HEK293 (cell line): ENCODE measurements at regions not wholly inside any gene's neighbourhood (a gene's known extent, or its start where the extent isn't known, plus 50 kb on each side); places are given as distances from the start of the nearest gene placed in this dataset.

ENCODE experiments used
- CTCF ChIA-PET: fragments of 350-600 bp; formaldehyde crosslinking; extraction: SDS; loops from one replicate; lab custom pipeline; 2021; ENCODE audit warnings: antibody characterized with exemption; lab: Yijun Ruan, JAX
- POLR2A ChIA-PET: fragments of 300-600 bp; formaldehyde crosslinking; extraction: SDS; loops from one replicate; lab custom pipeline; 2020; ENCODE audit warnings: antibody characterized with exemption, inconsistent platforms; lab: Yijun Ruan, JAX
- H3K27ac ChIP-seq: fragments of 200-500 bp; sonication (Bioruptor generic); 2 replicates; pipeline ENCODE4 v1.5.1; 2014; ENCODE audit warnings: low read depth, low read length, control low read depth, inconsistent platforms; ENCODE audit errors: extremely low read depth
- H3K36me3 ChIP-seq, 2 experiments: fragments of 200-500 bp in 1 of 2; sonication (Bioruptor generic) in 1 of 2; 1 replicate in 1 of 2; 2 replicates in 1 of 2; pipeline ENCODE4 v1.5.1; 2014 to 2017; ENCODE audit warnings: inconsistent platforms in 2 of 2, low read length in 2 of 2; ENCODE audit not compliant: control insufficient read depth in 2 of 2, insufficient read depth in 1 of 2
- H3K4me1 ChIP-seq: fragments of 200-500 bp; sonication (Bioruptor generic); 2 replicates; pipeline ENCODE4 v1.5.1; 2014; ENCODE audit warnings: mild to moderate bottlenecking, low read length, inconsistent platforms; ENCODE audit not compliant: control insufficient read depth, insufficient read depth
- H3K4me3 ChIP-seq: 2 replicates; pipeline ENCODE4 v1.5.1; 2011; ENCODE audit warnings: low read depth, mild to moderate bottlenecking, control low read depth, low read length, moderate library complexity
- H3K9me3 ChIP-seq: fragments of 200-500 bp; sonication (Bioruptor generic); 2 replicates; pipeline ENCODE4 v1.5.1; 2014; ENCODE audit warnings: low read depth, low read length, inconsistent platforms; ENCODE audit not compliant: control insufficient read depth, insufficient read depth
- GLI2 ChIP-seq: fragments of 450-650 bp; formaldehyde crosslinking; IDR thresholded peaks from 2 replicates; pipeline ENCODE4; 2017; ENCODE audit warnings: missing biosample characterization, missing genetic modification characterization, low read depth, borderline replicate concordance
- GLI4 ChIP-seq: fragments of 450-650 bp; formaldehyde crosslinking; IDR thresholded peaks from 2 replicates; pipeline ENCODE4 v1.5.1; 2016; ENCODE audit warnings: missing biosample characterization, missing genetic modification characterization
- MYNN ChIP-seq: fragments of 450-650 bp; formaldehyde crosslinking; IDR thresholded peaks from 2 replicates; pipeline ENCODE4 v1.5.1; 2016; ENCODE audit warnings: missing biosample characterization, missing genetic modification characterization, borderline replicate concordance
- MZF1 ChIP-seq: fragments of 450-650 bp; formaldehyde crosslinking; IDR thresholded peaks from 2 replicates; pipeline ENCODE4 v1.5.1; 2017; ENCODE audit warnings: missing biosample characterization, missing genetic modification characterization, borderline replicate concordance
- OSR2 ChIP-seq: fragments of 450-650 bp; formaldehyde crosslinking; IDR thresholded peaks from 2 replicates; pipeline ENCODE4 v1.5.1; 2016; ENCODE audit warnings: missing biosample characterization, missing genetic modification characterization
- REPIN1 ChIP-seq: fragments of 450-650 bp; formaldehyde crosslinking; IDR thresholded peaks from 2 replicates; pipeline ENCODE4 v1.5.1; 2017; ENCODE audit warnings: missing biosample characterization, missing genetic modification characterization, low read depth
- SP2 ChIP-seq: fragments of 450-650 bp; formaldehyde crosslinking; IDR thresholded peaks from 2 replicates; pipeline ENCODE4 v1.5.1; 2016; ENCODE audit warnings: missing biosample characterization, missing genetic modification characterization
- ZBTB20 ChIP-seq: fragments of 450-650 bp; formaldehyde crosslinking; IDR thresholded peaks from 2 replicates; pipeline ENCODE4 v1.5.1; 2016; ENCODE audit warnings: missing biosample characterization, missing genetic modification characterization
- ZBTB21 ChIP-seq: fragments of 450-650 bp; formaldehyde crosslinking; IDR thresholded peaks from 2 replicates; pipeline ENCODE4 v1.5.1; 2017; ENCODE audit warnings: missing biosample characterization, missing genetic modification characterization
- ZBTB7A ChIP-seq: fragments of 450-650 bp; formaldehyde crosslinking; IDR thresholded peaks from 2 replicates; pipeline ENCODE4 v1.5.1; 2016; ENCODE audit warnings: low read depth, missing biosample characterization, missing genetic modification characterization
- ZEB2 ChIP-seq: fragments of 450-650 bp; formaldehyde crosslinking; IDR thresholded peaks from 2 replicates; pipeline ENCODE4 v1.5.1; 2016; ENCODE audit warnings: missing biosample characterization, missing genetic modification characterization
- ZNF10 ChIP-seq: fragments of 450-650 bp; formaldehyde crosslinking; IDR thresholded peaks from 2 replicates; pipeline ENCODE4 v1.5.1; 2017; ENCODE audit warnings: missing biosample characterization, missing genetic modification characterization
- ZNF114 ChIP-seq: fragments of 450-650 bp; formaldehyde crosslinking; IDR thresholded peaks from 2 replicates; pipeline ENCODE4 v1.5.0; 2017; ENCODE audit warnings: missing biosample characterization, missing genetic modification characterization
- ZNF155 ChIP-seq: fragments of 450-650 bp; formaldehyde crosslinking; IDR thresholded peaks from 2 replicates; pipeline ENCODE4 v1.5.1; 2016; ENCODE audit warnings: missing biosample characterization, missing genetic modification characterization
- ZNF174 ChIP-seq: fragments of 450-650 bp; formaldehyde crosslinking; IDR thresholded peaks from 2 replicates; pipeline ENCODE4 v1.5.0; 2017; ENCODE audit warnings: missing biosample characterization, mild to moderate bottlenecking, missing genetic modification characterization
- ZNF184 ChIP-seq: fragments of 450-650 bp; IDR thresholded peaks from 2 replicates; pipeline ENCODE4 v1.5.1; 2018; ENCODE audit warnings: missing biosample characterization, mild to moderate bottlenecking, missing genetic modification characterization
- ZNF221 ChIP-seq: fragments of 450-650 bp; formaldehyde crosslinking; IDR thresholded peaks from 2 replicates; pipeline ENCODE4 v1.5.1; 2017; ENCODE audit warnings: missing biosample characterization, missing genetic modification characterization, borderline replicate concordance
- ZNF423 ChIP-seq: fragments of 450-650 bp; formaldehyde crosslinking; IDR thresholded peaks from 2 replicates; pipeline ENCODE4 v1.5.1; 2016; ENCODE audit warnings: missing biosample characterization, missing genetic modification characterization
- ZNF426 ChIP-seq: fragments of 450-650 bp; formaldehyde crosslinking; IDR thresholded peaks from 2 replicates; pipeline ENCODE4 v1.5.1; 2017; ENCODE audit warnings: missing biosample characterization, missing genetic modification characterization, mild to moderate bottlenecking, inconsistent platforms, moderate library complexity
- ZNF473 ChIP-seq: fragments of 450-650 bp; formaldehyde crosslinking; IDR thresholded peaks from 2 replicates; pipeline ENCODE4 v1.5.1; 2017; ENCODE audit warnings: missing biosample characterization, missing genetic modification characterization
- ZNF571 ChIP-seq: fragments of 450-650 bp; formaldehyde crosslinking; IDR thresholded peaks from 2 replicates; pipeline ENCODE4 v1.5.0; 2017; ENCODE audit warnings: missing biosample characterization, missing genetic modification characterization
- ZNF600 ChIP-seq: fragments of 450-650 bp; formaldehyde crosslinking; IDR thresholded peaks from 2 replicates; pipeline ENCODE4 v1.5.1; 2016; ENCODE audit warnings: missing biosample characterization, missing genetic modification characterization
- ZNF624 ChIP-seq: fragments of 450-650 bp; formaldehyde crosslinking; IDR thresholded peaks from 2 replicates; pipeline ENCODE4 v1.5.1; 2017; ENCODE audit warnings: missing biosample characterization, missing genetic modification characterization
- ZNF654 ChIP-seq: fragments of 450-650 bp; formaldehyde crosslinking; IDR thresholded peaks from 2 replicates; pipeline ENCODE4 v1.5.1; 2016; ENCODE audit warnings: low read depth, missing biosample characterization, missing genetic modification characterization
- ZNF658 ChIP-seq: fragments of 450-650 bp; formaldehyde crosslinking; IDR thresholded peaks from 2 replicates; pipeline ENCODE4; 2016; ENCODE audit warnings: missing biosample characterization, missing genetic modification characterization
- ZNF707 ChIP-seq: fragments of 450-650 bp; formaldehyde crosslinking; IDR thresholded peaks from 2 replicates; pipeline ENCODE4 v1.5.1; 2016; ENCODE audit warnings: missing biosample characterization, missing genetic modification characterization
- ZSCAN16 ChIP-seq: fragments of 450-650 bp; formaldehyde crosslinking; IDR thresholded peaks from 2 replicates; pipeline ENCODE4 v1.5.1; 2016; ENCODE audit warnings: missing biosample characterization, missing genetic modification characterization
- TF ChIP-seq, protein P1 (sequence below): fragments of 450-650 bp; formaldehyde crosslinking; IDR thresholded peaks from 2 replicates; pipeline ENCODE4 v1.5.0; 2017; ENCODE audit warnings: missing biosample characterization, missing genetic modification characterization, borderline replicate concordance
- TF ChIP-seq, protein P2 (sequence below): fragments of 450-650 bp; formaldehyde crosslinking; IDR thresholded peaks from 2 replicates; pipeline ENCODE4 v1.5.1; 2016; ENCODE audit warnings: missing biosample characterization, missing genetic modification characterization
- TF ChIP-seq, protein P3 (sequence below): fragments of 450-650 bp; formaldehyde crosslinking; IDR thresholded peaks from 2 replicates; pipeline ENCODE4 v1.5.1; 2016; ENCODE audit warnings: missing biosample characterization, missing genetic modification characterization
- TF ChIP-seq, protein P4 (sequence below): fragments of 450-650 bp; formaldehyde crosslinking; IDR thresholded peaks from 2 replicates; pipeline ENCODE4 v1.5.1; 2016; ENCODE audit warnings: missing biosample characterization, missing genetic modification characterization
- TF ChIP-seq, protein P5 (sequence below): fragments of 450-650 bp; formaldehyde crosslinking; IDR thresholded peaks from 2 replicates; pipeline ENCODE4 v1.5.1; 2016; ENCODE audit warnings: missing biosample characterization, missing genetic modification characterization

DNA sequence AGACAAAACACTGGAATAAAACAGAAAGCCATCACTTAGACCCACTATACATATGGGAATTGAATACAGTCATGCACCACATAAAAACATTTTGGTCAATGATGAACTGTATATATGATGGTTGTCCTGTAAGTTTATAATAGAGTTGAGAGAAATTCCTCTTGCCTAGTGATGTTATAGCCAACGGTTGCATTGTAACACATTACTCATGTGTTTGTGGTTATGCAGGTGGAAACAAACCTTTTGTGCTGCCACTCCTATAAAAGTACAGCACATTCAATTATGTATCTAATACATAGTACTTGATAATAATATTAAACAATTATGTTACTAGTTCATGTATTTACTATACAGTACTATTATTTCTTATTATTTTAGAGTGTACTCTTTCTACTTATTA, 381.2 kb upstream of the MBL2 start:
- Histone ChIP-seq H3K9me3 (no peaks in the 10 kb centered on the region), H3K27ac (no peak overlapping the region), H3K4me1 (no peaks in the 10 kb centered on the region), H3K36me3 (no peaks in the 10 kb centered on the region), H3K4me3 (no peak overlapping the region)
- CTCF ChIA-PET = no interaction called here
- POLR2A ChIA-PET = no interaction called here
- TF ChIP-seq ZNF473 (tag by site-specific recombination) = no peak
- TF ChIP-seq ZNF174 (tag by site-specific recombination) = no peak
- TF ChIP-seq ZBTB7A = no peak
- no peak for TF ChIP-seq ZNF658 (tag by site-specific recombination)
- no peak for TF ChIP-seq GLI4
- TF ChIP-seq ZNF707 = no peak
- TF ChIP-seq ZNF624 (tag by site-specific recombination) = no peak
- TF ChIP-seq ZBTB21 (tag by site-specific recombination) = no peak
- TF ChIP-seq ZNF10 (tag by site-specific recombination) = no peak
- no peak for TF ChIP-seq ZNF600 (tag by site-specific recombination)
- no peak for TF ChIP-seq ZNF114 (tag by site-specific recombination)
- no peak for TF ChIP-seq ZSCAN16
- no peak for TF ChIP-seq ZNF221 (tag by site-specific recombination)
- TF ChIP-seq MYNN = no peak
- no peak for TF ChIP-seq ZNF155 (tag by site-specific recombination)
- no peak for TF ChIP-seq MZF1 (tag by site-specific recombination)
- TF ChIP-seq, protein P1, sequence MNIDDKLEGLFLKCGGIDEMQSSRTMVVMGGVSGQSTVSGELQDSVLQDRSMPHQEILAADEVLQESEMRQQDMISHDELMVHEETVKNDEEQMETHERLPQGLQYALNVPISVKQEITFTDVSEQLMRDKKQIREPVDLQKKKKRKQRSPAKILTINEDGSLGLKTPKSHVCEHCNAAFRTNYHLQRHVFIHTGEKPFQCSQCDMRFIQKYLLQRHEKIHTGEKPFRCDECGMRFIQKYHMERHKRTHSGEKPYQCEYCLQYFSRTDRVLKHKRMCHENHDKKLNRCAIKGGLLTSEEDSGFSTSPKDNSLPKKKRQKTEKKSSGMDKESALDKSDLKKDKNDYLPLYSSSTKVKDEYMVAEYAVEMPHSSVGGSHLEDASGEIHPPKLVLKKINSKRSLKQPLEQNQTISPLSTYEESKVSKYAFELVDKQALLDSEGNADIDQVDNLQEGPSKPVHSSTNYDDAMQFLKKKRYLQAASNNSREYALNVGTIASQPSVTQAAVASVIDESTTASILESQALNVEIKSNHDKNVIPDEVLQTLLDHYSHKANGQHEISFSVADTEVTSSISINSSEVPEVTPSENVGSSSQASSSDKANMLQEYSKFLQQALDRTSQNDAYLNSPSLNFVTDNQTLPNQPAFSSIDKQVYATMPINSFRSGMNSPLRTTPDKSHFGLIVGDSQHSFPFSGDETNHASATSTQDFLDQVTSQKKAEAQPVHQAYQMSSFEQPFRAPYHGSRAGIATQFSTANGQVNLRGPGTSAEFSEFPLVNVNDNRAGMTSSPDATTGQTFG = no peak
- no peak for TF ChIP-seq ZNF654 (tag by site-specific recombination)
- no peak for TF ChIP-seq ZBTB20 (tag by site-specific recombination)

DNA sequence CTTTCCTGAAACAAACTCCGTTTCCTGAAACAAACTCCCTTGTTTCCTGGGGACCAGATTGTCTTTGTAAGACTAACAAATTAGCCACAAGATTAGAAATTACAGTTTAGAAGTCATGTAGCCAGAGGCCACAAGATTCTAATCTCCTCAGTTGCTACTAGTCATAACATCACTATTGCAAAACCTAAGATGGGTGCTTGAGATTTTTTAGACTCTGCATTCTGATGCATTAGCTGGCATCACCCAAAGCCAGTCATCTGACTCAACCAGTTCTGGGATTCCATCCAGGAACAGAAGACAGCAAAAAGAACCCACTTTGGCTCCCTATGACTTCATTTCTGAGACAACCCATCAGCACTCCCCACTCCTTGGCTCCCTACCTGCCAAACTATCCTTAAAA, 367.9 kb upstream of the MBL2 start:
- Histone ChIP-seq H3K4me1 (no peaks in the 10 kb centered on the region), H3K4me3 (no peak overlapping the region), H3K36me3 (no peaks in the 10 kb centered on the region), H3K27ac (no peak overlapping the region), H3K9me3 (no peaks in the 10 kb centered on the region)
- CTCF ChIA-PET = no interaction called here
- TF ChIP-seq ZEB2 (tag by site-specific recombination) (no peak), SP2 (tag by site-specific recombination) (no peak), OSR2 (tag by site-specific recombination) (no peak), GLI2 (tag by site-specific recombination) (no peak), ZNF423 (tag by site-specific recombination) (no peak), REPIN1 (no peak), ZNF571 (tag by site-specific recombination) (no peak), ZBTB20 (tag by site-specific recombination) (no peak), ZNF184 (tag by site-specific recombination) (no peak), ZNF426 (no peak)
- TF ChIP-seq, protein P2, sequence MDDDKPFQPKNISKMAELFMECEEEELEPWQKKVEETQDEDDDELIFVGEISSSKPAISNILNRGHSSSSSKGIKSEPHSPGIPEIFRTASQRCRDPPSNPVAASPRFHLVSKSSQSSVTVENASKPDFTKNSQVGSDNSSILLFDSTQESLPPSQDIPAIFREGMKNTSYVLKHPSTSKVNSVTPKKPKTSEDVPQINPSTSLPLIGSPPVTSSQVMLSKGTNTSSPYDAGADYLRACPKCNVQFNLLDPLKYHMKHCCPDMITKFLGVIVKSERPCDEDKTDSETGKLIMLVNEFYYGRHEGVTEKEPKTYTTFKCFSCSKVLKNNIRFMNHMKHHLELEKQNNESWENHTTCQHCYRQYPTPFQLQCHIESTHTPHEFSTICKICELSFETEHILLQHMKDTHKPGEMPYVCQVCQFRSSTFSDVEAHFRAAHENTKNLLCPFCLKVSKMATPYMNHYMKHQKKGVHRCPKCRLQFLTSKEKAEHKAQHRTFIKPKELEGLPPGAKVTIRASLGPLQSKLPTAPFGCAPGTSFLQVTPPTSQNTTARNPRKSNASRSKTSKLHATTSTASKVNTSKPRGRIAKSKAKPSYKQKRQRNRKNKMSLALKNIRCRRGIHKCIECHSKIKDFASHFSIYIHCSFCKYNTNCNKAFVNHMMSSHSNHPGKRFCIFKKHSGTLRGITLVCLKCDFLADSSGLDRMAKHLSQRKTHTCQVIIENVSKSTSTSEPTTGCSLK (tag by site-specific recombination) = no peak
- TF ChIP-seq, protein P3, sequence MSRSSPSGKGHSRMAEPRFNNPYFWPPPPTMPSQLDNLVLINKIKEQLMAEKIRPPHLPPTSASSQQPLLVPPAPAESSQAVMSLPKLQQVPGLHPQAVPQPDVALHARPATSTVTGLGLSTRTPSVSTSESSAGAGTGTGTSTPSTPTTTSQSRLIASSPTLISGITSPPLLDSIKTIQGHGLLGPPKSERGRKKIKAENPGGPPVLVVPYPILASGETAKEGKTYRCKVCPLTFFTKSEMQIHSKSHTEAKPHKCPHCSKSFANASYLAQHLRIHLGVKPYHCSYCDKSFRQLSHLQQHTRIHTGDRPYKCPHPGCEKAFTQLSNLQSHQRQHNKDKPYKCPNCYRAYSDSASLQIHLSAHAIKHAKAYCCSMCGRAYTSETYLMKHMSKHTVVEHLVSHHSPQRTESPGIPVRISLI = no peak
- TF ChIP-seq, protein P4, sequence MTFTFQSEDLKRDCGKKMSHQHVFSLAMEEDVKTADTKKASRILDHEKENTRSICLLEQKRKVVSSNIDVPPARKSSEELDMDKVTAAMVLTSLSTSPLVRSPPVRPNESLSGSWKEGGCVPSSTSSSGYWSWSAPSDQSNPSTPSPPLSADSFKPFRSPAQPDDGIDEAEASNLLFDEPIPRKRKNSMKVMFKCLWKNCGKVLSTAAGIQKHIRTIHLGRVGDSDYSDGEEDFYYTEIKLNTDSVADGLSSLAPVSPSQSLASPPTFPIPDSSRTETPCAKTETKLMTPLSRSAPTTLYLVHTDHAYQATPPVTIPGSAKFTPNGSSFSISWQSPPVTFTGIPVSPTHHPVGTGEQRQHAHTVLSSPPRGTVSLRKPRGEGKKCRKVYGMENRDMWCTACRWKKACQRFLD = no peak
- TF ChIP-seq, protein P5, sequence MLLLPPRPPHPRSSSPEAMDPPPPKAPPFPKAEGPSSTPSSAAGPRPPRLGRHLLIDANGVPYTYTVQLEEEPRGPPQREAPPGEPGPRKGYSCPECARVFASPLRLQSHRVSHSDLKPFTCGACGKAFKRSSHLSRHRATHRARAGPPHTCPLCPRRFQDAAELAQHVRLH (tag by site-specific recombination) = no peak
- POLR2A ChIA-PET = no interaction called here
